ENCODE measurements at regions not wholly inside any gene's neighbourhood (a gene's known extent, or its start where the extent isn't known, plus 50 kb on each side); places are given as distances from the start of the nearest gene placed in this dataset.
A peak's percentile ranks its signal among the peaks of the same experiment; 100 is the strongest.

DNA sequence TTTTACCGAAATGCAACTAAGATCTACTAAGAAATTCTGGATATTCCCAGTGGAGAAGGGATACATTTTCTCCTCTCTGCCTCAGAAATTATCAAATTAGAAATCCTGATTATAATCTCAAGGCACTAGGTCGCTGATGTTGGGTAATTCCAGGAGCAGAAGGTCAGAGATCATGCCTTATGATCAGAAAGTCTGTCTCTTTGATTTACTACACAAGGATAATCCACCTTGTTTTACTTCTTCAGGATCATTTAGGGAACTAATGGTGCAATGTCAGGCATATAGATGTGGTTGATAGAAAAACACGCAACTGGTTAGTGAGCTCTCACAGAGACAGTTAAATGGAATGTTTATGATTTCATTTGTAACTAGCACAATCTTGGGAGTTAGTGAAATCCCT lies 1069.7 kb downstream of the STIM2 start:
- Histone ChIP-seq H3K4me3 (ENCODE audit: low read depth, low read length) (no peak overlapping the region), H3K27me3 (ENCODE audit: control insufficient read depth, insufficient read depth, low read length) (no peaks in the 10 kb centered on the region), H3K36me3 (ENCODE audit: control insufficient read depth, insufficient read depth, low read length) (no peaks in the 10 kb centered on the region), H3K27ac (ENCODE audit: low read depth, low read length) (no peak overlapping the region), H3K9me3 (ENCODE audit: control insufficient read depth, insufficient read depth, low read length) (no peaks in the 10 kb centered on the region), H3K4me1 (ENCODE audit: control insufficient read depth, insufficient read depth, low read length) (no peaks in the 10 kb centered on the region)
- WGBS (ENCODE audit: insufficient coverage): no CpG with 5 or more reads among the region's 3 CpGs
- peak in 1 of 6 donors; percentile 16 for DNase-seq (ENCODE audit: low read depth in 4 of 6, low spot score in 6 of 6)

DNA sequence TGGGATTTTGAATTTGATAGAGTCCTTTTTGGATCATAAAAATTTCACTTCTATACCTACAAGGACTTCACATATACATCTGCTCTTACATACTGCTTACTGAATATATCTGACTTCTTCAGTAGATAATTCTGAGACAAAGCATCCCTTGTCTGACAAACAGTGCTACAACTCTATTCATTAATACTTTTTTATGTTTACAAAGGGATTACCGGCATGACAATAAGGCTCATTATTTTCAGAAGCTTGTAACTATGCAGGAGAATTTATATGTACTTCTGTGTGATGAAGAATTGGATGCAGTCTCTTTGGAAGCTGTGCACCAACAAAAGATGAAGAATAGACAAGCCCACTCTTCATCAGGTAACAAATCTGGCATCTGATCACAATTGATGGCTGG lies 1070.3 kb downstream of the STIM2 start:
- Histone ChIP-seq H3K4me1 (ENCODE audit: control insufficient read depth, insufficient read depth, low read length) (no peaks in the 10 kb centered on the region), H3K36me3 (ENCODE audit: control insufficient read depth, insufficient read depth, low read length) (no peaks in the 10 kb centered on the region), H3K27ac (ENCODE audit: low read depth, low read length) (no peak overlapping the region), H3K4me3 (ENCODE audit: low read depth, low read length) (no peak overlapping the region), H3K9me3 (ENCODE audit: control insufficient read depth, insufficient read depth, low read length) (no peaks in the 10 kb centered on the region), H3K27me3 (ENCODE audit: control insufficient read depth, insufficient read depth, low read length) (no peaks in the 10 kb centered on the region)
- DNase-seq (ENCODE audit: low read depth in 4 of 6, low spot score in 6 of 6): no peak
- no CpG with 5 or more reads among the region's 1 CpG for WGBS (ENCODE audit: insufficient coverage)

DNA sequence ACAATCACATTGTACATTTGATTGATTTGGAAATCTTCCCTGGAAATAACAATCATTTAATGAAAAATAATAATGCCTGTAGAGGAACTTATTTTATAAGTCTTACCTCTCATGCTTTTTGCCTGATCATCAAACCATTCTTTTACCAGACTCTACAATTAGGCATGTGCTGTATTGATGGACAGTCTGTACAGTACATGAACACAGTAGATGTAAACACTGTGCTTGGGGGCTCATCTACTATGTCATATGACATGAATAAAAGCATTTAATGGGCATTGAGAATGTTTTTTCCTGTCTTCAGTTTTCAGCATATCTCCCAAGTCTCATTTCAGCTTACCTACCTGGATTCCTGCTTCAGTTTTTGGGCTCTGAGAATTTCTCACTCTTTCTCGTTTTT lies 1070.9 kb downstream of the STIM2 start:
- DNase-seq (ENCODE audit: low read depth in 4 of 6, low spot score in 6 of 6): no peak
- no peak overlapping the region for H3K4me3 ChIP-seq (ENCODE audit: low read depth, low read length)
- H3K9me3 ChIP-seq (ENCODE audit: control insufficient read depth, insufficient read depth, low read length): no peaks in the 10 kb centered on the region
- H3K36me3 ChIP-seq (ENCODE audit: control insufficient read depth, insufficient read depth, low read length): no peaks in the 10 kb centered on the region
- H3K27ac ChIP-seq (ENCODE audit: low read depth, low read length): no peak overlapping the region
- WGBS (ENCODE audit: insufficient coverage): no CpG with 5 or more reads among the region's 1 CpG
- no peaks in the 10 kb centered on the region for H3K4me1 ChIP-seq (ENCODE audit: control insufficient read depth, insufficient read depth, low read length)
- H3K27me3 ChIP-seq (ENCODE audit: control insufficient read depth, insufficient read depth, low read length): no peaks in the 10 kb centered on the region

DNA sequence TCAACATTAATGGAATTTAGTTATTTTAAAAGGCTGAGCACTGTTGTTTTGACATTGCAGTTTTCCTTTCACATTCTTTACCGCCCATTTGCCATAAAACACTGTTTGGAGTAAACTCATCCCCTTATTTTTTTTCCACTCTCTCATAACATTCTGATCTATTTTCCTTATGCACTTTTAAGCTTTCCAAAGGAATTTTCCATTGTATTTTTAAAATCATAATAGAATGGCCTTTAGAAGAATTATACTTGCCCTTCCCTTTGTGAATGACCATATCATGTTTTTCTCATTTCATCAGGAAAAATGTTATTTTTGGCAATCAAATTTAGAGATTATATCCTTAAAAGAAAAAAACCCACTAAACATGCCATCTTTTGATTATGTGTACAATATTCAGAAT lies 1074.2 kb downstream of the STIM2 start:
- Histone ChIP-seq H3K36me3 (ENCODE audit: control insufficient read depth, insufficient read depth, low read length) (no peaks in the 10 kb centered on the region), H3K27me3 (ENCODE audit: control insufficient read depth, insufficient read depth, low read length) (no peaks in the 10 kb centered on the region), H3K4me1 (ENCODE audit: control insufficient read depth, insufficient read depth, low read length) (no peaks in the 10 kb centered on the region), H3K27ac (ENCODE audit: low read depth, low read length) (no peak overlapping the region), H3K4me3 (ENCODE audit: low read depth, low read length) (no peak overlapping the region), H3K9me3 (ENCODE audit: control insufficient read depth, insufficient read depth, low read length) (no peaks in the 10 kb centered on the region)
- no peak for DNase-seq (ENCODE audit: low read depth in 4 of 6, low spot score in 6 of 6)
- 80% methylated on average over 1 of the region's 1 CpG for WGBS (ENCODE audit: insufficient coverage)

- no peaks in the 10 kb centered on the region for H3K9me3 ChIP-seq (ENCODE audit: control insufficient read depth, insufficient read depth, low read length)
- H3K27me3 ChIP-seq (ENCODE audit: control insufficient read depth, insufficient read depth, low read length): no peaks in the 10 kb centered on the region
- no CpG with 5 or more reads among the region's 1 CpG for WGBS (ENCODE audit: insufficient coverage)
- H3K27ac ChIP-seq (ENCODE audit: low read depth, low read length): no peak overlapping the region
- no peaks in the 10 kb centered on the region for H3K4me1 ChIP-seq (ENCODE audit: control insufficient read depth, insufficient read depth, low read length)
- no peaks in the 10 kb centered on the region for H3K36me3 ChIP-seq (ENCODE audit: control insufficient read depth, insufficient read depth, low read length)
- DNase-seq (ENCODE audit: low read depth in 4 of 6, low spot score in 6 of 6): no peak
- H3K4me3 ChIP-seq (ENCODE audit: low read depth, low read length): no peak overlapping the region
Measured at GRCh38 chr4:27946799-27947198, 1086.2 kb downstream of the STIM2 start.

- no peaks in the 10 kb centered on the region for H3K9me3 ChIP-seq (ENCODE audit: control insufficient read depth, insufficient read depth, low read length)
- no peak overlapping the region for H3K27ac ChIP-seq (ENCODE audit: low read depth, low read length)
- H3K27me3 ChIP-seq (ENCODE audit: control insufficient read depth, insufficient read depth, low read length): no peaks in the 10 kb centered on the region
- WGBS (ENCODE audit: insufficient coverage): no CpG with 5 or more reads among the region's 2 CpGs
- H3K4me1 ChIP-seq (ENCODE audit: control insufficient read depth, insufficient read depth, low read length): no peaks in the 10 kb centered on the region
- H3K36me3 ChIP-seq (ENCODE audit: control insufficient read depth, insufficient read depth, low read length): no peaks in the 10 kb centered on the region
- DNase-seq (ENCODE audit: low read depth in 4 of 6, low spot score in 6 of 6): peak in 1 of 6 donors; percentile 15
- H3K4me3 ChIP-seq (ENCODE audit: low read depth, low read length): no peak overlapping the region
Measured at GRCh38 chr4:27947302-27947701, 1086.7 kb downstream of the STIM2 start.

GRCh38 chr4:27964095-27964494 lies 1103.5 kb downstream of the STIM2 start:
- Histone ChIP-seq H3K4me1 (ENCODE audit: control insufficient read depth, insufficient read depth, low read length) (no peaks in the 10 kb centered on the region), H3K27me3 (ENCODE audit: control insufficient read depth, insufficient read depth, low read length) (no peaks in the 10 kb centered on the region), H3K27ac (ENCODE audit: low read depth, low read length) (no peak overlapping the region), H3K9me3 (ENCODE audit: control insufficient read depth, insufficient read depth, low read length) (peaks cover 4% of the 10 kb centered on the region), H3K36me3 (ENCODE audit: control insufficient read depth, insufficient read depth, low read length) (no peaks in the 10 kb centered on the region), H3K4me3 (ENCODE audit: low read depth, low read length) (no peak overlapping the region)
- no peak for DNase-seq (ENCODE audit: low read depth in 4 of 6, low spot score in 6 of 6)

GRCh38 chr4:27966664-27967063 lies 1106.0 kb downstream of the STIM2 start:
- DNase-seq (ENCODE audit: low read depth in 4 of 6, low spot score in 6 of 6): no peak
- 80% methylated on average over 1 of the region's 3 CpGs for WGBS (ENCODE audit: insufficient coverage)
- Histone ChIP-seq H3K4me3 (ENCODE audit: low read depth, low read length) (no peak overlapping the region), H3K27me3 (ENCODE audit: control insufficient read depth, insufficient read depth, low read length) (no peaks in the 10 kb centered on the region), H3K4me1 (ENCODE audit: control insufficient read depth, insufficient read depth, low read length) (no peaks in the 10 kb centered on the region), H3K36me3 (ENCODE audit: control insufficient read depth, insufficient read depth, low read length) (no peaks in the 10 kb centered on the region), H3K9me3 (ENCODE audit: control insufficient read depth, insufficient read depth, low read length) (peaks cover 3% of the 10 kb centered on the region), H3K27ac (ENCODE audit: low read depth, low read length) (no peak overlapping the region)

DNA sequence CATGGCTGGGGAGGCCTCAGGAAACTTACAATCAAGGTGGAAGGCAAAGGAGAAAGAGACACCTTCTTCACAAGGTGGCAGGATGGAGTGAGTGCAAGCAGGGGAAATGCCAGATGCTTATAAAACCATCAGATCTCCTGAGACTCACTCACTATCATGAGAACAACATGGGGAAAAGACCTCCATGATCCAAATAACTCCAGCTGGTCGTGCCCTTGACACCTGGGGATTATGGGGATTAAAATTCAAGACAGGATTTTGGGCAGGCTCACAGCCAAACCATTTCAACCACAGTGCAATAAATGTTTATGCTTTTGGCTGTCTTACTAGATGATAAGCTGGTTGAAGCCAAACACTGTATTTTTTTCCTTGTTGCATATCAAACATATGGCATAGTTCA lies 1112.4 kb downstream of the STIM2 start:
- DNase-seq (ENCODE audit: low read depth in 4 of 6, low spot score in 6 of 6): no peak
- WGBS (ENCODE audit: insufficient coverage): no CpG with 5 or more reads among the region's 1 CpG
- no peaks in the 10 kb centered on the region for H3K4me1 ChIP-seq (ENCODE audit: control insufficient read depth, insufficient read depth, low read length)

GRCh38 chr4:27973700-27974099 lies 1113.1 kb downstream of the STIM2 start:
- WGBS (ENCODE audit: insufficient coverage): no CpG with 5 or more reads among the region's 1 CpG
- H3K36me3 ChIP-seq (ENCODE audit: control insufficient read depth, insufficient read depth, low read length): no peaks in the 10 kb centered on the region

More for the DNA sequence above, 1112.4 kb downstream of the STIM2 start:
- no peak overlapping the region for H3K4me3 ChIP-seq (ENCODE audit: low read depth, low read length)
- no peaks in the 10 kb centered on the region for H3K9me3 ChIP-seq (ENCODE audit: control insufficient read depth, insufficient read depth, low read length)
- H3K36me3 ChIP-seq (ENCODE audit: control insufficient read depth, insufficient read depth, low read length): no peaks in the 10 kb centered on the region
- H3K27me3 ChIP-seq (ENCODE audit: control insufficient read depth, insufficient read depth, low read length): no peaks in the 10 kb centered on the region
- no peak overlapping the region for H3K27ac ChIP-seq (ENCODE audit: low read depth, low read length)

More at GRCh38 chr4:27973700-27974099, 1113.1 kb downstream of the STIM2 start:
- Histone ChIP-seq H3K4me1 (ENCODE audit: control insufficient read depth, insufficient read depth, low read length) (no peaks in the 10 kb centered on the region), H3K27ac (ENCODE audit: low read depth, low read length) (no peak overlapping the region), H3K9me3 (ENCODE audit: control insufficient read depth, insufficient read depth, low read length) (no peaks in the 10 kb centered on the region), H3K27me3 (ENCODE audit: control insufficient read depth, insufficient read depth, low read length) (no peaks in the 10 kb centered on the region), H3K4me3 (ENCODE audit: low read depth, low read length) (no peak overlapping the region)
- no peak for DNase-seq (ENCODE audit: low read depth in 4 of 6, low spot score in 6 of 6)

All from spinal cord (tissue), 9 donors.